MCF 10A (cell line): ENCODE measurements at regions not wholly inside any gene's neighbourhood (a gene's known extent, or its start where the extent isn't known, plus 50 kb on each side); places are given as distances from the start of the nearest gene placed in this dataset.

Experiments
- BruUV-seq: library from RNA; stranded (reverse); fragments of 400-500 nt; replicated peaks from 2 replicates; lab custom pipeline; 2021; lab: Mats Ljungman, UMichigan
- CTCF ChIA-PET: fragments of 300-600 bp; sonication (Branson Sonifier 250); formaldehyde crosslinking; extraction: SDS; loops from one replicate; lab custom pipeline; 2021; ENCODE audit warnings: antibody characterized with exemption, inconsistent platforms; lab: Yijun Ruan, JAX
- POLR2A ChIA-PET: fragments of 300-600, 350-650 bp; sonication (Branson Sonifier 250); formaldehyde crosslinking; extraction: SDS; loops from one replicate; lab custom pipeline; 2020; ENCODE audit warnings: antibody characterized with exemption, inconsistent platforms; lab: Yijun Ruan, JAX
- DNase-seq: peaks from one replicate; pipeline ENCODE4 v3.0.0-alpha.2; 2018; ENCODE audit not compliant: unreplicated experiment
- H3K27ac Mint-ChIP-seq: one replicate; pipeline ENCODE4 v1.8.0; 2022; ENCODE audit warnings: mild to moderate bottlenecking, low read depth, mixed read lengths; ENCODE audit not compliant: unreplicated experiment
- H3K27me3 Mint-ChIP-seq: one replicate; pipeline ENCODE4 v1.8.0; 2022; ENCODE audit warnings: mixed read lengths; ENCODE audit not compliant: insufficient read depth, unreplicated experiment
- H3K36me3 Mint-ChIP-seq: one replicate; pipeline ENCODE4 v1.8.0; 2022; ENCODE audit warnings: mild to moderate bottlenecking, moderate library complexity, mixed read lengths; ENCODE audit not compliant: insufficient read depth, unreplicated experiment
- H3K4me1 Mint-ChIP-seq: one replicate; pipeline ENCODE4 v1.8.0; 2022; ENCODE audit warnings: mixed read lengths; ENCODE audit not compliant: insufficient read depth, unreplicated experiment
- H3K4me3 Mint-ChIP-seq: one replicate; pipeline ENCODE4 v1.8.0; 2022; ENCODE audit warnings: mild to moderate bottlenecking, moderate library complexity, mixed read lengths; ENCODE audit not compliant: unreplicated experiment
- H3K9me3 Mint-ChIP-seq: one replicate; pipeline ENCODE4 v1.8.0; 2022; ENCODE audit warnings: mixed read lengths; ENCODE audit not compliant: unreplicated experiment
- intact Hi-C: fragments of 100-400 bp; cut with micrococcal nuclease; formaldehyde crosslinking; loops from 2 replicates; pipeline ENCODE4 v1.14.1; 2022
- TF ChIP-seq, protein P1 (sequence below): fragments of 200-600 bp; IDR thresholded peaks from one replicate; pipeline ENCODE4 v1.8.0; 2022; ENCODE audit warnings: antibody characterized with exemption, mild to moderate bottlenecking; ENCODE audit not compliant: unreplicated experiment

- H3K4me3 Mint-ChIP-seq = no peak overlapping the region
- no peak overlapping the region for H3K27ac Mint-ChIP-seq
- H3K27me3 Mint-ChIP-seq = no peaks in the 10 kb centered on the region
- ChIA-PET POLR2A (no interaction called here), CTCF (interaction anchor here (0.7 kb wide), 1 partner anchor 607 kb away, joined by 3 read pairs; no protein-coding TSS in a partner anchor)
- H3K9me3 Mint-ChIP-seq = no peaks in the 10 kb centered on the region
- no peaks in the 10 kb centered on the region for H3K4me1 Mint-ChIP-seq
- no TSS peak for BruUV-seq
- TF ChIP-seq, protein P1, sequence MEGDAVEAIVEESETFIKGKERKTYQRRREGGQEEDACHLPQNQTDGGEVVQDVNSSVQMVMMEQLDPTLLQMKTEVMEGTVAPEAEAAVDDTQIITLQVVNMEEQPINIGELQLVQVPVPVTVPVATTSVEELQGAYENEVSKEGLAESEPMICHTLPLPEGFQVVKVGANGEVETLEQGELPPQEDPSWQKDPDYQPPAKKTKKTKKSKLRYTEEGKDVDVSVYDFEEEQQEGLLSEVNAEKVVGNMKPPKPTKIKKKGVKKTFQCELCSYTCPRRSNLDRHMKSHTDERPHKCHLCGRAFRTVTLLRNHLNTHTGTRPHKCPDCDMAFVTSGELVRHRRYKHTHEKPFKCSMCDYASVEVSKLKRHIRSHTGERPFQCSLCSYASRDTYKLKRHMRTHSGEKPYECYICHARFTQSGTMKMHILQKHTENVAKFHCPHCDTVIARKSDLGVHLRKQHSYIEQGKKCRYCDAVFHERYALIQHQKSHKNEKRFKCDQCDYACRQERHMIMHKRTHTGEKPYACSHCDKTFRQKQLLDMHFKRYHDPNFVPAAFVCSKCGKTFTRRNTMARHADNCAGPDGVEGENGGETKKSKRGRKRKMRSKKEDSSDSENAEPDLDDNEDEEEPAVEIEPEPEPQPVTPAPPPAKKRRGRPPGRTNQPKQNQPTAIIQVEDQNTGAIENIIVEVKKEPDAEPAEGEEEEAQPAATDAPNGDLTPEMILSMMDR = no peak
- intact Hi-C loops = no loop called here
- H3K36me3 Mint-ChIP-seq = no peaks in the 10 kb centered on the region
- no peak for DNase-seq
These were observed 105.1 kb downstream of the PLK2 start for GRCh38 chr5:58354827-58355226.

- ChIA-PET CTCF (no interaction called here), POLR2A (no interaction called here)
- Mint-ChIP-seq H3K4me1 (peaks cover 4% of the 10 kb centered on the region), H3K36me3 (no peaks in the 10 kb centered on the region), H3K9me3 (no peaks in the 10 kb centered on the region), H3K27me3 (no peaks in the 10 kb centered on the region), H3K4me3 (no peak overlapping the region), H3K27ac (no peak overlapping the region)
- BruUV-seq = no TSS peak
- no peak for DNase-seq
- TF ChIP-seq, protein P1 = no peak
- intact Hi-C loops = no loop called here
These were observed 105.9 kb downstream of the PLK2 start for GRCh38 chr5:58353992-58354391.

DNA sequence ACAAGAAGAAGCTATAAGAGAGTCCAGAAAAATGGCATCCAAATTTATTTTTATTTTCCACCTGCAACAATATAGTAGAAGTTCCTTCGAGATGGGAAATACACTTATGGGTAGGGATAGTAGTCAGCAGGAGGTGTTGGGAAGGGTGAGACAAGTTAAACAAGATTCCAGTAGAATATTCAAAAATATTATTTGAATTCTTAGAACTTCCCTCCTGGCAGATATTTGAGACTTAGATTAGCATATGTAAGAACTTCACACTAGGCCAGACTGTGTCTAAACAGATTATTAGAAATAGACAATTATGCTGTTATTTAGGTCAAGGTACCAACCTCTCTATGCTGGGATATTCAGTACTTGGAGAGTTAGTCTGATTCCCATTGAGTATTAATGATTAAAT is 108.7 kb downstream of the PLK2 start:
- no peak for DNase-seq
- CTCF ChIA-PET = interaction anchor here (0.9 kb wide), 1 partner anchor 34 kb away, joined by 3 read pairs; no protein-coding TSS in a partner anchor
- POLR2A ChIA-PET = no interaction called here
- TF ChIP-seq, protein P1 = no peak
- intact Hi-C loops = no loop called here
- Mint-ChIP-seq H3K27me3 (no peaks in the 10 kb centered on the region), H3K27ac (no peak overlapping the region), H3K36me3 (no peaks in the 10 kb centered on the region), H3K4me3 (no peak overlapping the region), H3K9me3 (no peaks in the 10 kb centered on the region), H3K4me1 (peaks cover 7% of the 10 kb centered on the region)
- no TSS peak for BruUV-seq

GRCh38 chr5:58348996-58349728 is 110.7 kb downstream of the PLK2 start:
- DNase-seq = no peak
- Mint-ChIP-seq H3K9me3 (no peaks in the 10 kb centered on the region), H3K36me3 (no peaks in the 10 kb centered on the region), H3K4me1 (peaks cover 7% of the 10 kb centered on the region), H3K27ac (no peak overlapping the region), H3K27me3 (no peaks in the 10 kb centered on the region), H3K4me3 (no peak overlapping the region)
- POLR2A ChIA-PET = interaction anchor here (0.6 kb wide), 1 partner anchor 91 kb away, joined by 3 read pairs; no protein-coding TSS in a partner anchor
- intact Hi-C loops = no loop called here
- TF ChIP-seq, protein P1 = no peak
- CTCF ChIA-PET = no interaction called here
- BruUV-seq = no TSS peak
